GM12891 (cell line): ENCODE measurements at regions not wholly inside any gene's neighbourhood (a gene's known extent, or its start where the extent isn't known, plus 50 kb on each side); places are given as distances from the start of the nearest gene placed in this dataset.

Experiments used
- DNase-seq: peaks from one replicate; pipeline ENCODE4 v3.0.0; 2011; ENCODE audit warnings: low spot score; ENCODE audit not compliant: insufficient read length
- FAIRE-seq: peaks from 2 replicates; lab custom pipeline; 2011; peaks lifted over from hg19 to GRCh38; lab: Jason Lieb, UNC
- PAX5 ChIP-seq: IDR thresholded peaks from 2 replicates; pipeline ENCODE4 v1.6.1; 2011; ENCODE audit warnings: low read length, moderate library complexity, mild to moderate bottlenecking; ENCODE audit not compliant: insufficient read depth, severe bottlenecking
- POLR2A ChIP-seq: IDR thresholded peaks from 2 replicates; pipeline ENCODE4 v1.6.1; 2011; ENCODE audit warnings: low read depth, low read length, control low read depth
- POLR2AphosphoS5 ChIP-seq: IDR thresholded peaks from 2 replicates; pipeline ENCODE4 v1.6.1; 2011; ENCODE audit warnings: low read depth, low read length, control low read depth
- POU2F2 ChIP-seq: IDR thresholded peaks from 2 replicates; pipeline ENCODE4 v1.6.1; 2011; ENCODE audit warnings: low read depth, mild to moderate bottlenecking, control low read depth, low read length, moderate library complexity
- SPI1 ChIP-seq: IDR thresholded peaks from 2 replicates; pipeline ENCODE4 v1.6.1; 2011; ENCODE audit warnings: low read depth, low read length, control low read depth
- TAF1 ChIP-seq: IDR thresholded peaks from 2 replicates; pipeline ENCODE4 v1.6.1; 2011; ENCODE audit warnings: low read depth, low read length, control low read depth

DNA sequence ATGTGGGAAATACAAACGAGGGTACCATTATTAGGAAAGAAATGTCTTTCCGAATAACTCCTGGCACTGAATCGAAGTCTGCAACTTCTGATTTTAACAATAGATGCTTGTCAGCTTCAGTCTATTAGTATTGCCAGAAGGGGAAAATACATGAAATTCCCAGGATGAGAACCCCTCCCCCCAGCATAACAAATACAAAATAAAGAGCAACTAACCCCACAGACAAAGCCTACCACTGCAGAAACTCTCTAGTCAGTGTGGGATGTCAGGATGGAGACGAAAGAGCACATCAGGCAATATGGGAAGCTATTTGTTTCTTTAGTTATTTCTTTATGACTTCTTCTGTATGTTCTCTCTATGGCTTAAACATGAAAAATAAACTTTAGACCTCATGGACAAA lies 365.0 kb upstream of the CDH2 start:
- TF ChIP-seq PAX5 (no peak), POU2F2 (no peak), POLR2AphosphoS5 (no peak), TAF1 (no peak), POLR2A (no peak), SPI1 (no peak)
- FAIRE-seq = no peak
- DNase-seq = no peak

- FAIRE-seq (no peak), DNase-seq (no peak)
- no peak for TF ChIP-seq PAX5
- TF ChIP-seq TAF1 = no peak
- no peak for TF ChIP-seq POLR2A
- no peak for TF ChIP-seq SPI1
- TF ChIP-seq POLR2AphosphoS5 = no peak
- no peak for TF ChIP-seq POU2F2
These were observed 364.5 kb upstream of the CDH2 start for GRCh38 chr18:28541276-28541930.

GRCh38 chr18:28529644-28530043 lies 352.7 kb upstream of the CDH2 start:
- TF ChIP-seq SPI1 = no peak
- FAIRE-seq (no peak), DNase-seq (no peak)

DNA sequence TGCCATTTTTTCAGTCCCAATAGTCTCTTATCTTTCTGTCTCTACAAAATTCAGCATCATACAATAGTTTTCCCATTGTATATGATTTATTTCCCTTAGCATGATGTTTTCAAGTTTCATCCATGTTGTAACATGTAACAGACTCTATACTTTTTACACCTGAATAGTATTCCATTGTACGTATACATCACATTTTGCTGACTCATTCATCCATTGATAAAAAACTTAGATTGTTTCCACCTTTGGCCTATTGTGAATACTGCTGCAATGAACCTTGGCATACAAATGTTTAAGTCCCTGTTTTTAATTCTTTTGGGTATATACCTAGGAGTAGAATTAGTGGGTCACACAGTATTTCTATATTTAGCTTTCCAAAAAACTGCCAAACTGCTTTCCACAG lies 349.3 kb upstream of the CDH2 start:
- DNase-seq (no peak), FAIRE-seq (no peak)
- no peak for TF ChIP-seq PAX5
- no peak for TF ChIP-seq TAF1
- no peak for TF ChIP-seq POLR2A
- TF ChIP-seq POLR2AphosphoS5 = no peak
- TF ChIP-seq SPI1 = no peak
- TF ChIP-seq POU2F2 = no peak

DNA sequence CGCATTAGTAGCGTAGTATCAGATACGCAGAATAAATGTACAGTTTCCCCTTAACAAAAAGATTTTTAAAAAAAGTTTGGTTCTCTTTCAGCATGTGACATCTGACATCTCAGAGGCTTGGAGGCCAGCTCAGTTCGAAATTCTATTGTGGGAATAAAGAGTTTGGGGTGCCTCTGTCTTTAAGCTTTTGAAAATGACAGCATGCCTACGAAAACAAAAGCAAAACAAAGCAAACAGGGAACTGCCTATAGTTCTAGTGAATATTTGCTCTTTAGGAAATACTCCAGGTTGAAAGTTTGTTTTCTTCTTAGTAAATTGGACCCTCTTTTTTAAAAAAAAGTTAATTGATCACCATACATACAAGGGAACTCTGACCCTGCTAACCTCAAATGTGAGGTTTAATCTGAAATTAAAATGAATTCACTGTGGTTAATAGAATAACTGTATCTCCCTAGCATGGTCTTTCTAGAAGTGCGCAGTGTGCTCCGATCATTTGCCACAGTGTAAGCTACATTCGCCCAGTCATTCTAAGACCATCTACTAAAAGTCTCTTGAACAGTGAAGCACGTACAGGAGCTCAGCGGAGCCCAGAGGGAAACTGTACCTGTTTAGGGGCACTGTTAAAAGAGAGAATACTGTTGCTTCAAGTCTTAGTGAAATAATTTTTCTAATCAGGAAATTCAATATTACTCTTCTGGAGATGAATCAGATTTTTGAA lies 347.0 kb upstream of the CDH2 start:
- TF ChIP-seq POLR2A (no peak), SPI1 (no peak), POLR2AphosphoS5 (no peak), TAF1 (no peak), PAX5 (no peak)
- FAIRE-seq (no peak), DNase-seq (no peak)

DNA sequence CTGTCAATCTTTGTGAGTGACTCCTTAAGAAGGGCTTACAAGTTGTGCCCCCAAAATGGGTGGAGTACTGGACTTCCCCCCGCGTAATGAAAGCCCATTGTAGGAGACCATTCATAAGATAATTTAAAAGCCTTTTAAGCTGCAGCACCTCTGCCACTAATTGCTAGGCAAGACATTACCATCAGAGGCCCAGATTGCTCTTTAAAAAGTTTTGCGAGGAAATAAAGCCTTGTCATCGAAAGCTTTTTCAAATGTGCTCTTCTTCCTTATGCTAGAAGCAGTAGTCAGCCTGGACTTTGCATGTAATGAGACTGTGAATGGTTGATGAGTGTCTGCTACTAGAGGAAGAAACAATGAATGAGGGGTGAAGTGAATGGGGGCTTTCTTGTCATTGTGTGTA lies 345.3 kb upstream of the CDH2 start:
- DNase-seq = no peak
- FAIRE-seq = no peak
- TF ChIP-seq SPI1 (no peak), TAF1 (no peak), POU2F2 (no peak), PAX5 (no peak), POLR2AphosphoS5 (no peak), POLR2A (no peak)

GRCh38 chr18:28519997-28520396 lies 343.1 kb upstream of the CDH2 start:
- TF ChIP-seq POU2F2 (no peak), POLR2AphosphoS5 (no peak), TAF1 (no peak), SPI1 (no peak), POLR2A (no peak), PAX5 (no peak)
- FAIRE-seq = no peak
- no peak for DNase-seq

DNA sequence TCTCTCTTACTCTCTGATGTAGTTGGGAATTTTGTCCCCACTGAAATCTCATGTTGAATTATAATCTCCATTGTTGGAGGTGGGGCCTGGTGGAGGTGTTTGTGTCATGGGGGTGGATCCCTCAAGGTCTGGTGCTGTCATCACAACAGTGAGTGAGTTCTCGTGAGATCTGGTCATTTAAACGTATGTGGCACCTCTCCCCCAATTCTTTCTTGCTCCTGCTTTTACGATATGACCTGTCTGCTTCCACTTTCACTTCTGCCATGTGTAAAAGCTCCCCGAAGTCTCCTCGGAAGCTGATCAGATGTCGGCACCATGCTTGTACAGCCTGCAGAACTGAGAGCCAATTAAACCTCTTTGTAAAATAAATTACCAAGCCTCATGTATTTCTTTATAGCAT lies 337.8 kb upstream of the CDH2 start:
- DNase-seq (no peak), FAIRE-seq (no peak)
- no peak for TF ChIP-seq SPI1
- TF ChIP-seq POLR2AphosphoS5 = no peak
- TF ChIP-seq POLR2A = no peak
- TF ChIP-seq TAF1 = no peak
- no peak for TF ChIP-seq PAX5
- TF ChIP-seq POU2F2 = no peak

DNA sequence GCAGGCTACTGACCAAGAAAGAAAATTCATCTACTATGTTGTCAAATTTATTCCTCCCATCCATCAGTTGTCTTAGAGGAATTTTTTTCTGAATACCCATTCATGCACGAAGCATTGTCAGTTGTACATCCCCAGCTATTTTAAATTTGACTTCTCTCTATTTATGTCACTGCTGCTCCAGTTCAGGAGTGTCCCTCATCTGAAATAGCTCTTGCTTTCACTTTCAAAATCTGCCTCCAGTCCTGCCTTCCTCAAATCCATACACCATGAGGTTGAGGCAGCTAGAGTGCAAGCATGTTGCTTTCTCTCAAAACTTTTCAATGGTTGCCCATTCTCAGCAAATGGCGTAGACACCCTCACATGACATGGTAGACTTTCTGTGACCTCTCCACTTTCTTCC lies 335.4 kb upstream of the CDH2 start:
- DNase-seq (no peak), FAIRE-seq (no peak)
- TF ChIP-seq POLR2AphosphoS5 = no peak
- TF ChIP-seq SPI1 = 0 out of 2 replicates have a peak, but pooled peaks have one; percentile 21
- TF ChIP-seq POLR2A = no peak

- DNase-seq (no peak), FAIRE-seq (no peak)
- no peak for TF ChIP-seq PAX5
- no peak for TF ChIP-seq POLR2AphosphoS5
- no peak for TF ChIP-seq SPI1
- no peak for TF ChIP-seq TAF1
- no peak for TF ChIP-seq POU2F2
- no peak for TF ChIP-seq POLR2A
These were observed 334.5 kb upstream of the CDH2 start for GRCh38 chr18:28511413-28511821.

DNA sequence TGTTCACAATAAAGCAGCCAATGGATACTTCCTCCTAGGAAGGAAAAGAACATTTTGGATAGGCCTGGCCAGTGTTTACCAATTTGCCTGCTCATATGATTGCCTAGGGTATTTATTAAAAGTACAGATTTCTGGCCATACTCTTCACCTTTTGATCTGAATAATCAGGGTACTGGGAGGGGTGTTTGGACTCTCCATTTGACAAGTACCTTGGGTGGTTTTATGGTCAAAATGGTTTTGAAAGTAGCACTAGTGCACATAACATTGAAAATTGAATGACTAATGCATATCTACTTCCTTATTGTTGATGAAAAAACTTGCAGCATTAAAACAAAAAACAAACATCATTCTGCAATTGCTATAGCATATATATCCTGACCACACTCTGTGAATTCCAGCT lies 333.3 kb upstream of the CDH2 start:
- TF ChIP-seq POLR2AphosphoS5 (no peak), SPI1 (no peak), POU2F2 (no peak), TAF1 (no peak), POLR2A (no peak)
- DNase-seq (no peak), FAIRE-seq (no peak)
